ENCODE measurements at regions not wholly inside any gene's neighbourhood (a gene's known extent, or its start where the extent isn't known, plus 50 kb on each side); places are given as distances from the start of the nearest gene placed in this dataset.

- no peak overlapping the region for H3K4me3 ChIP-seq
- H3K4me1 ChIP-seq, result no peaks in the 10 kb centered on the region
Observed at GRCh38 chr18:45266023-45266422, 349.3 kb upstream of the SLC14A2 start.

GRCh38 chr18:45267622-45268021 lies 347.7 kb upstream of the SLC14A2 start:
- Histone ChIP-seq H3K4me1 (no peaks in the 10 kb centered on the region), H3K36me3 (no peaks in the 10 kb centered on the region), H3K27me3 (no peaks in the 10 kb centered on the region), H3K9me3 (peaks cover 0 to 3% of the 10 kb centered on the region in 2 donors), H3K4me3 (no peak overlapping the region), H3K27ac (no peak overlapping the region)
- intact Hi-C loops (cut with DNase I), result no loop called here
- ATAC-seq (no peak), DNase-seq (no peak)
- TF ChIP-seq CTCF (IDR thresholded peaks at IDR 0.05), result no peak

More at GRCh38 chr18:45266023-45266422, 349.3 kb upstream of the SLC14A2 start:
- no peak for ATAC-seq
- Histone ChIP-seq H3K27ac (no peak overlapping the region), H3K36me3 (no peaks in the 10 kb centered on the region), H3K9me3 (no peaks in the 10 kb centered on the region), H3K27me3 (no peaks in the 10 kb centered on the region)
- TF ChIP-seq CTCF (IDR thresholded peaks at IDR 0.05), result no peak
- intact Hi-C loops (cut with DNase I), result no loop called here
- DNase-seq, result no peak

- H3K36me3 ChIP-seq, result no peaks in the 10 kb centered on the region
- H3K4me1 ChIP-seq, result no peaks in the 10 kb centered on the region
- H3K27me3 ChIP-seq, result no peaks in the 10 kb centered on the region
- TF ChIP-seq CTCF (IDR thresholded peaks at IDR 0.05), result no peak
- H3K4me3 ChIP-seq, result no peak overlapping the region
- peaks cover 0 to 3% of the 10 kb centered on the region in 2 donors for H3K9me3 ChIP-seq
- ATAC-seq (no peak), DNase-seq (no peak)
- intact Hi-C loops (cut with DNase I), result no loop called here
- H3K27ac ChIP-seq, result no peak overlapping the region
Observed at GRCh38 chr18:45268583-45268982, 346.7 kb upstream of the SLC14A2 start.

- no peak overlapping the region for H3K27ac ChIP-seq
- intact Hi-C loops (cut with DNase I), result no loop called here
- ATAC-seq (no peak), DNase-seq (no peak)
- TF ChIP-seq CTCF (IDR thresholded peaks at IDR 0.05), result no peak
- H3K4me1 ChIP-seq, result no peaks in the 10 kb centered on the region
- peaks cover 0 to 7% of the 10 kb centered on the region in 2 donors for H3K9me3 ChIP-seq
- H3K4me3 ChIP-seq, result no peak overlapping the region
- H3K36me3 ChIP-seq, result no peaks in the 10 kb centered on the region
- no peaks in the 10 kb centered on the region for H3K27me3 ChIP-seq
Observed at GRCh38 chr18:45270289-45270771, 344.9 kb upstream of the SLC14A2 start.

GRCh38 chr18:45274026-45274425 lies 341.2 kb upstream of the SLC14A2 start:
- Histone ChIP-seq H3K27ac (no peak overlapping the region), H3K4me1 (no peaks in the 10 kb centered on the region), H3K36me3 (no peaks in the 10 kb centered on the region), H3K9me3 (peaks cover 0 to 10% of the 10 kb centered on the region in 2 donors), H3K4me3 (no peak overlapping the region), H3K27me3 (no peaks in the 10 kb centered on the region)
- DNase-seq (no peak), ATAC-seq (no peak)
- intact Hi-C loops (cut with DNase I), result no loop called here
- TF ChIP-seq CTCF (IDR thresholded peaks at IDR 0.05), result no peak
